Smooth muscle cell (in vitro differentiated cells): ENCODE measurements at regions not wholly inside any gene's neighbourhood (a gene's known extent, or its start where the extent isn't known, plus 50 kb on each side); places are given as distances from the start of the nearest gene placed in this dataset.

Experiments
- DNase-seq: peaks from one replicate; lab custom pipeline; 2025; ENCODE audit not compliant: unreplicated experiment; lab: John Stamatoyannopoulos, UW
- H2AFZ ChIP-seq: fragments of 200-600 bp; sonication (generic); 2 replicates; pipeline ENCODE4 v1.6.0; 2016; ENCODE audit warnings: antibody characterized with exemption, low read depth, mild to moderate bottlenecking
- H3F3A ChIP-seq: fragments of 200-600 bp; sonication (generic); 2 replicates; pipeline ENCODE4 v1.6.0; 2017; ENCODE audit warnings: antibody characterized with exemption, low read depth
- H3K27ac ChIP-seq: fragments of 200-600 bp; sonication (generic); 2 replicates; pipeline ENCODE4 v1.5.1; 2016; ENCODE audit warnings: low read depth, mild to moderate bottlenecking
- H3K27me3 ChIP-seq: fragments of 200-600 bp; sonication (generic); 2 replicates; pipeline ENCODE4 v1.6.1; 2016; ENCODE audit warnings: low read depth, mild to moderate bottlenecking
- H3K36me3 ChIP-seq: fragments of 200-600 bp; sonication (generic); 2 replicates; pipeline ENCODE4 v1.5.1; 2016; ENCODE audit warnings: low read depth
- H3K4me1 ChIP-seq: fragments of 200-600 bp; sonication (generic); 2 replicates; pipeline ENCODE4 v1.5.1; 2016; ENCODE audit warnings: low read depth
- H3K4me2 ChIP-seq: fragments of 200-600 bp; sonication (generic); 2 replicates; pipeline ENCODE4 v1.6.0; 2016; ENCODE audit warnings: mild to moderate bottlenecking
- H3K4me3 ChIP-seq: fragments of 200-600 bp; sonication (generic); 2 replicates; pipeline ENCODE4 v1.5.1; 2016; ENCODE audit warnings: mild to moderate bottlenecking
- H3K79me2 ChIP-seq: fragments of 200-600 bp; sonication (generic); 2 replicates; pipeline ENCODE4 v1.6.0; 2016; ENCODE audit warnings: low read depth, mild to moderate bottlenecking
- H3K9ac ChIP-seq: fragments of 200-600 bp; sonication (generic); 2 replicates; pipeline ENCODE4 v1.6.0; 2016; ENCODE audit warnings: low read depth
- H3K9me3 ChIP-seq: fragments of 200-600 bp; sonication (generic); replicated peaks from 2 replicates; pipeline ENCODE4 v1.5.1; 2016; ENCODE audit warnings: low read depth
- H4K20me1 ChIP-seq: fragments of 200-600 bp; sonication (generic); 2 replicates; pipeline ENCODE4 v1.6.0; 2016; ENCODE audit warnings: low read depth
- WGBS: methylation state at CpG from one replicate; pipeline ENCODE4 v1.1.7; 2016; ENCODE audit warnings: low lambda C conversion rate; 5-methylcytosine and 5-hydroxymethylcytosine counted together
- TF ChIP-seq, protein P1 (sequence below): fragments of 200-600 bp; sonication (generic); IDR thresholded peaks from 2 replicates; pipeline ENCODE4 v1.5.1; 2017; ENCODE audit warnings: borderline replicate concordance, mild to moderate bottlenecking, antibody characterized with exemption; ENCODE audit not compliant: insufficient read depth, poor library complexity, severe bottlenecking

DNA sequence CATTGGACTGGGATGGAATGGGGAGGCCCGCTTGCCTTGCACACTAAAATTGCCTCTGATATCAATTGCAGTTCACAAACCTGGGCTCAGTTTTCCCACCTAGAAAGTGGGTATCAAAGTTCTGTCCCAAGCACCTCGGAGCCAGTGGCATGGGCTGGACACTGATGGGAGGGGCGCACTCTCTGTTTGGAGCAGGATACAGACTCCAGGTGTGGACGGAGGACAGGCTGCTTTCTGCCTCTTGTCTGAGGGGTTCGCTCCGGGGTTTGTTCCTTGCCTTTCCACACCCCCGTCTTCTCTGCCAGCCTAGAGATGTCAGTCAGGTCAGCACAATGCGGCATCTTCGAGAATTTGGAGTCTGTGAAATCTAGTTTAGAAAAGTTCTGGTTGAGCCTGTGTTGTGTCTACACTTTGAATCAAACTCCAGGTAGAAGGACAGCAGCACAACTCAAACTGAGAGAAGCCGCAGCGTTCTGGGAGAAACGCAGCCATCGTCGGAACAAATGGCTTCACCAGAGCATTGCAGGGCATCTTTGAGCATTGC, 141.9 kb downstream of the TEX29 start:
- H4K20me1 ChIP-seq = no peaks in the 10 kb centered on the region
- no peaks in the 10 kb centered on the region for H3F3A ChIP-seq
- WGBS = 92% methylated on average over 14 of the region's 14 CpGs
- TF ChIP-seq, protein P1, sequence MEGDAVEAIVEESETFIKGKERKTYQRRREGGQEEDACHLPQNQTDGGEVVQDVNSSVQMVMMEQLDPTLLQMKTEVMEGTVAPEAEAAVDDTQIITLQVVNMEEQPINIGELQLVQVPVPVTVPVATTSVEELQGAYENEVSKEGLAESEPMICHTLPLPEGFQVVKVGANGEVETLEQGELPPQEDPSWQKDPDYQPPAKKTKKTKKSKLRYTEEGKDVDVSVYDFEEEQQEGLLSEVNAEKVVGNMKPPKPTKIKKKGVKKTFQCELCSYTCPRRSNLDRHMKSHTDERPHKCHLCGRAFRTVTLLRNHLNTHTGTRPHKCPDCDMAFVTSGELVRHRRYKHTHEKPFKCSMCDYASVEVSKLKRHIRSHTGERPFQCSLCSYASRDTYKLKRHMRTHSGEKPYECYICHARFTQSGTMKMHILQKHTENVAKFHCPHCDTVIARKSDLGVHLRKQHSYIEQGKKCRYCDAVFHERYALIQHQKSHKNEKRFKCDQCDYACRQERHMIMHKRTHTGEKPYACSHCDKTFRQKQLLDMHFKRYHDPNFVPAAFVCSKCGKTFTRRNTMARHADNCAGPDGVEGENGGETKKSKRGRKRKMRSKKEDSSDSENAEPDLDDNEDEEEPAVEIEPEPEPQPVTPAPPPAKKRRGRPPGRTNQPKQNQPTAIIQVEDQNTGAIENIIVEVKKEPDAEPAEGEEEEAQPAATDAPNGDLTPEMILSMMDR = no peak
- H3K4me1 ChIP-seq = no peaks in the 10 kb centered on the region
- no peak overlapping the region for H3K4me2 ChIP-seq
- H3K9ac ChIP-seq = no peak overlapping the region
- H3K9me3 ChIP-seq = no peaks in the 10 kb centered on the region
- H3K79me2 ChIP-seq = no peaks in the 10 kb centered on the region
- DNase-seq = no peak
- H3K36me3 ChIP-seq = no peaks in the 10 kb centered on the region
- H3K27me3 ChIP-seq = peaks cover 16% of the 10 kb centered on the region
- H3K27ac ChIP-seq = no peak overlapping the region
- H3K4me3 ChIP-seq = no peak overlapping the region
- no peak overlapping the region for H2AFZ ChIP-seq

DNA sequence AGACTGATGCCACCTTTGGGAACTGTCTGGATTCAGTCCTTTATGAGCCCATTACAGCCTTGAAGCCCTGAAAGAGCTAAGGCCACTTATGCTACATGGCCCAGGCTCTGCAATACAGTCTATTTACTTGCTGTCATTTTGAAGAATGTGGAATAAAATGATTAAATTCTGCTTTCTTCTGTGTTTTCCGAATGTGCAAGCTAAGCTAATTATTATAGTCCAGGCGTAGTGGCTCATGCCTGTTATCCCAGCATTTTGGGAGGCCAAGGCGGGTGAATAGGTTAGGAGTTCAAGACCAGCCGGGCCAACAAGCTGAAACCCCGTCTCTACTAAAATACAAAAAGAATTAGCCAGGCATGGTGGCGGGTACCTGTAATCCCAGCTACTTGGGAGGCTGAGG, 142.5 kb downstream of the TEX29 start:
- Histone ChIP-seq H3K9me3 (no peaks in the 10 kb centered on the region), H3F3A (no peaks in the 10 kb centered on the region), H3K27ac (no peak overlapping the region), H3K36me3 (no peaks in the 10 kb centered on the region), H3K27me3 (peaks cover 16% of the 10 kb centered on the region), H3K9ac (no peak overlapping the region), H2AFZ (no peak overlapping the region), H3K4me3 (no peak overlapping the region), H4K20me1 (no peaks in the 10 kb centered on the region), H3K4me1 (no peaks in the 10 kb centered on the region), H3K4me2 (no peak overlapping the region), H3K79me2 (no peaks in the 10 kb centered on the region)
- DNase-seq = no peak
- WGBS = 89% methylated on average over 6 of the region's 6 CpGs
- TF ChIP-seq, protein P1 = no peak

DNA sequence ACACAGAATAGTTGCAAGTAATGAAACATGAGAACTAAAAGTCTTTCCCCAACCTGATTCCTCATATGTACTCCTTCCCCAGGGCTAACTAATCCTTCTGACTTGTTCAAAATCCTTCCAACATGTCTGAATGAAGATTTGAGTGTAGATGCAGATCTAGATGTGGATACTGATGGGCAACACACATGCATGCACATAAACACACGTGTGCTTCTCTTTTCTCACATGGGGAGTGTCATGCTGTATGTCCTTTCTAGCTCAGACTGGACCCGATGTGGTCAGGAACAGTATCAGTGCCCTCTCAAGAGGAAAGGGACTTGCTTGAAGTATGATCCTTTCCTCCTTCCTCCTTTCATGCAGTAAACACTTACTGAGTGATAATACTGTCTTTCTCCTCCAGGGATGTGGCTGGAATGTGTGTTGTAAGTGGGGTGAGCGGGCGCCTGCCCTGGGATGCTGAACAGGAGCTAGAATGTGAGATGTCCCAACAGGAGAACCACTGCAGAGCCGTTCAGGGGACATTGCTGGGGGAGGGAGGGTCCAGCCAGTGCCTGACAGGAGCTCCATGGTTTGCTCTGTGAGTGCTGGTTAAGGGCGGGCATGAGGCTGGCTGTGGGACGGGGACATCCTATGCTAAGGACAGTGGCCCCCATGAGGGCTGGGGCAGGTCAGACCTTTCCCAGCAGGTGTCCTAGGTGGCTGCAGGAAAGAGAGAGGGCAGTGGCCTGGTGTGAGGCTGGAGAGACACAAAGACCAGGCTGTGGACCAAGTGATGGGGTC, 146.9 kb downstream of the TEX29 start:
- H3K4me1 ChIP-seq = no peaks in the 10 kb centered on the region
- WGBS = 83% methylated on average over 7 of the region's 7 CpGs
- H3K36me3 ChIP-seq = no peaks in the 10 kb centered on the region

More for the DNA sequence above, 146.9 kb downstream of the TEX29 start:
- no peak overlapping the region for H3K9ac ChIP-seq
- H3K27ac ChIP-seq = no peak overlapping the region
- H3K4me3 ChIP-seq = no peak overlapping the region
- H3K4me2 ChIP-seq = no peak overlapping the region
- DNase-seq = no peak
- no peak overlapping the region for H2AFZ ChIP-seq
- no peaks in the 10 kb centered on the region for H3K79me2 ChIP-seq
- no peaks in the 10 kb centered on the region for H3K9me3 ChIP-seq
- no peaks in the 10 kb centered on the region for H3F3A ChIP-seq
- TF ChIP-seq, protein P1 = no peak
- H4K20me1 ChIP-seq = no peaks in the 10 kb centered on the region
- H3K27me3 ChIP-seq = peaks cover 22% of the 10 kb centered on the region
